ENCODE measurements at regions not wholly inside any gene's neighbourhood (a gene's known extent, or its start where the extent isn't known, plus 50 kb on each side); places are given as distances from the start of the nearest gene placed in this dataset.
"Not testable (repeated sequence)": the region's sequence is repeated elsewhere in the genome, so short reads cannot be mapped to it uniquely, and the experiment has no call there.

DNA sequence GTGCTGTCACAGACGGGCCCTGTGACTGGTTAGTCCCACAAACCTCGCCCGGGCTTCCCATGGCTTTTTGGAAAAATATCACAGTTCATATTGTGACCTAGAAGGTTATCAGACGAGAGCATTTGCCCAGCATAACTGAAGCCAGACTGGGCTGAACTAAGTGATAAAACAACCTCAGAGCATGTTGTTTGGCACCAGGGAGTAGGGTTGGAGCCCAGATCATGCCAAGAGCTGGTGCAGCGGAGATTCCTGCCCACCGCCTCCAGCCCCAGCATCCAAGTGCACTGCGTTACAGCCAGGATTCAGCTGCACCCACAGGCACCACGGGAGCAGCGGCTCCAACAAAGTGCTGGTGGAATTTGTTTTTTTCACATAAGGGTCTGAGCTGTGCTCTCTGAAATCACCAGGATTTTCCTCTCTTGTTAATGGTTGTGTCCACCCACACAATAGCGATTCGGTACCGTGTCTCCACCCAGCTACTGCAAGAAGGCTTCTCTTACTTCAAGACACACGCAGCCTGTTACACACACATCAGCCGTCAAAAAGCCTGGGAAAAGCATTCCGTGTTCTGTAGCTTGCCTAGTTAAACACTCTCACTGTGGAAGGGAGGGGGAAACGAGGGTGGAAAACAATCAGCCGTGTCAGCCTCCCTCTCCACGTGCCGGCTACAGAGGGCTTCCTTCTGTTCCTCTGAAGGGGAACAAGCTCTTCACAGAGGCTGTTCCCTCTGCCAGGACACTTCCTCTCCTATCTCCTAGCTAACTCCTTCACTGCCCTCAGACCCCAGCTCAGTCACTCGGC lies 273.8 kb downstream of the C16orf95 start:
- no peak for DNase-seq

DNA sequence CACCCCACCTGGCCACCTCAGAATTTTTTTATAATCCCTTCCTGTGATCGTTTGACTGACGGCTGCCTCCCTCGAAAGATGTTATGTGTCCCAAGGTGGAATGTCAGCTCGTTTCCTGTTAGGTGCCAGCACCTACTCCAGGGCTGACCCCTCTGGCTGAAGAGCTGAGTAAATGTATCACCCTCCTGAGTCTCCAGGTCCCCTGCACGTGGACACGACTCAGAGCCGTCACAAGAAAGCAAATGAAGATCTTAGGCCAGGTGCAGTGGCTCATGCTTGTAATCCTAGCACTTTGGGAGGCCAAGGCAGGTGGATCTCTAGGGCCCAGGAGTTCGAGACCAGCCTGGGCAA lies 273.2 kb downstream of the C16orf95 start:
- no peak for DNase-seq

DNA sequence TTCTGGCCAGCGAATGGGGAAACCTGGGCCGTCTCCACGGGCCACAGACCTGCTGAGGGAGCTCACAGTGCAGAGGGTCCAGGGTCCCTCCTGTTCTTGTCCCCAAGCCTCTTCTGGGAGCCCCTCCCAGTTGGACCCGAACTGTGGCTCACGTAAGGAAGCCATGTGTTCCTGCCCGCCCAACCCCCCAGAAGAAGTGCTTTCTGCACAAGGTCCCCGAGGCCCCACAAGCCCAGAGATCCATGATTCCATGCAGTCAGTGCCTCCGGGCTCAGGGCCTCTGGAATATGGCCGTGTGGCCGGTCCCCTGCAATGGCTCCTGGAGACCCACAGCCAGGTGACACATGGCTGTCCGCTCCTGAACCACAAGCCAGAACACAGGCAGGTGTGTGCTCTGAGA lies 272.4 kb downstream of the C16orf95 start:
- DNase-seq, result no peak

DNA sequence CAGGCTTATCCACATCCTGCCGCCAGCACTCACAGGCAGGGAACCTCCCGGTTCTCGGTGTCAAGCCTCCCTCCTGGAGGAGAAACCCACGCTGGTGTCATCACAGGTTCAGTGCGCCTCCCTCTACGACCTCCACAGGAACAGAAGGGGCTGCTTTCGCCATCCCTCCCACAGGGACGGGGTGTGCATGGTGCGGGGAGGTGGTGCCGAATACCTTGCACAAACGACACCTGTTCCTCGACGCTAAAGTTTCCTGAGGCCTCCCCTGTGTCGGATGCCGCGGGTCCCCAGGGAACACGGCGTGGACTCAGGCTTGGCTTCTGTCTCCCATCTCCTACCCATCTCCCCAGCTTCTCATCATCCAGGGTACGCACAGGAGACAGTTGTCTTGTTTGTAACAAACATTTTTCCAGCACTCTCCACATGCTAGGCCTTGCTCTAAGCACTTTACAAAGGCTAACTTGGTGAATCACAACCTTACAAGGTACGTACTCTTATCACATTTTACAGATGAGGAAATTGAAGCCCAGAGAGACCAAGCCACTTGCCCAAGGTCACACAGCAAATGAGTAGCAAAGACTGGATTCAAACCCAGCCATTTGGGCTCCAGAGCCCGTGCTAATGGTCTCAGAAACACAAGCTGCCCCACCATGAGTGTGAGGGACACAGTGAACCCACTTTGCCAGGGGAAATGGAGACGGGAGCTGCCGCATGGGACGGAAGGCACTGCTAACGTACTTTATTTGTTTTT lies 271.6 kb downstream of the C16orf95 start:
- DNase-seq, result no peak

DNA sequence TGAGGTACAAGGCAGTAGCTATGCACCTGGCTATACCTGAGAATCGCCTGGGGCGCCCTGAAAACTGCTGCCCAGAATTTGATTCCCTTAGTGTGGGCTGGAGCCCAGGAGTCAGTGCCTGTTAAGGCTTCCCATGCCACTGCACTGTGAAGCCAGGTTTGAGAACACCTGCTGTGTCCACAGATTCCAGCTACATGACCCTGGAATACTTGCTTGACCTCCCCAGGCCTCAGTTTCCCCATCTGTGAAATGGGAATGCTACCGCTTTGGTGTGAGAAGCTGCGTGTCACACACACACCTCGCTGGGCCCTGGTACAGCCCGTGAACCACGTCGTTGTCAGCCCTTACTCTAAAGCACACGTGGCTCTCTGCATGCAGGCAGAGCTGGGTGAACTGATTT lies 271.0 kb downstream of the C16orf95 start:
- no peak for DNase-seq

DNA sequence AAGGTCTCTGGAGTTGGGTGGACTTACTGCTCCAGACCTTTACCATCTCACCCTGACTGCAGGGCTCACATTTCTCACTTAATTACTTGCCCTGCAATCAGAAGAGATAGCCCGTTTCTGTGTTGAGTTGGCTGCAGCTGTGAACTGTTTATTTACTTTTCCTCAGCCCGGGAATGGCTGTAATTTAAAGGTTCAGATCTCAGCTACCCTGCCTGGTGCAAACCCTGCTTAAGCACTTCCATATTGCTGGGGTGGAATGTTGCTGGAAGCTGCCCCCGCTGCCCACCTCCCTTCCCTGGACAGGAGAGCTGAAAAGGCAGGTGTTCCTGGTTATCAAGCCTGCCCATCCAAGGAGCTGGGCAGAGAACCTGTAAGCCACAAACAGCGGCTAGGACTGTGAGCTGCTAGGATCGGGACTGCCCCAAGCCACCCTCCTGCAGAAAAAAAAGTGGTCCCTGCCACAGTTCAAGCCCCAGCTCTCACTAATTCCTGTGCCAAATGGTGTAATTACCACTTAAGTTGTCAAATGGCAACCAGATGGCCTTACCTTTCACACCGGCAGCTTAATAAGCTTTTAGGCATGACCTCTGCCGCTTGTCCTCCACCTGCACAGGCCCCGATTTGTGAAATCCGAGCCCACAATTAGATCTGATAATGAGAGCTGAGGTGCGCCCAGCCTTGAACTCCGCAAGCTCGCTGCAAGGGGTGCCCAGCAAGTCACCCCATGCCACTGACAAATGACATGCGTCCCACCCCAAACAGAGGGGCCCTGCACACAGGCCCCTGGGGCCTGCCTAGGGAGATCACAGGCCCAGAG lies 269.8 kb downstream of the C16orf95 start:
- DNase-seq, result peak; percentile 70

DNA sequence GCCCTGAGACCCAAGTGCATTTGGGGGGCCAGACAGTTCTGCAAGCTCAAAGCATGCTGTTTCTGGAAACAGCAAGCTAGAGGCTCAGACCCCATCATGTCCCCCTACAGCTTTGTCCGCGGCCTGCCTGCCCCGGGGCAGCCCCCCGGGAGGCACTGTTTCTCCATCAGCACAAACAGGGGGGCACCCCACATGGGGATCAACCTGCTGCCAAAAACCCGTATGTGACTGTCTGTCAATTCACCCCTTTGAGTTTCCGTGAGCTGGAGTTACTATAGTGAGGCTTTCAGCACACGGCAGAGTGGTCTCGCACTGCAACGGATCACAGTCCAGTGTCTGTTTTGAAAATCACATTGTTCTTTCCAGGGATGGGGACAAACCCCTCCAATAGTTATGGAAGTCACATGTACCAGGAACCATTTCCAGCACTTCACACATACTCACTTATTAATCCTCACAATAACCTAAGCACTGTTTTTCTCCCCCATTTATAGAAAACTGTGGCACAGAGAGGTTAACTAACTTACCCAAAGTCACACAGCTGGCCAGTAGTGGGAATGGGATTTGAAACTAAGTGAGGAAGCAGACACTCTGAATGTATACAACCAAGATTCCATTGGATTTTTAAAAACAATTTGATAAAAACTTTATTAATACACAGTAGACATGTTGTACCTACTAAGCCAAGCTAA lies 269.0 kb downstream of the C16orf95 start:
- DNase-seq, result no peak

DNA sequence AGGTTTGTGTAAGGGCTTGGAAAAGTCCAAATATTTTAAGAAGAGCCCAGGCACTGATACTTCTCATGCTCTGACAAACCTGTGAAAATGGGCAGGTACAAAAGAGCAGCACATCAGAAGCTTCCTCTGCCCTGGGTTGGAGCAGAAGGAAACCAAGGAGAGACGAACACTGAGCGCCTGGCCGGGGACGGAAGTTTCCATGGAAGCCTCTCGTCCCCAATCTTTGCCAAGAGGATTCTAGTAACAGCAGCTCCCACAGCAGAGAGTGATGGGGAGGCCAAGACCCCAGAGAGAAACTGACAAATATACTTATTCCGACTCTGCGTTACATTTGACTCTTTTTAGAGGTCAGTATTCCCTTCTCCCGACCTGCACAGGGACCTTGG lies 268.5 kb downstream of the C16orf95 start:
- no peak for DNase-seq

DNA sequence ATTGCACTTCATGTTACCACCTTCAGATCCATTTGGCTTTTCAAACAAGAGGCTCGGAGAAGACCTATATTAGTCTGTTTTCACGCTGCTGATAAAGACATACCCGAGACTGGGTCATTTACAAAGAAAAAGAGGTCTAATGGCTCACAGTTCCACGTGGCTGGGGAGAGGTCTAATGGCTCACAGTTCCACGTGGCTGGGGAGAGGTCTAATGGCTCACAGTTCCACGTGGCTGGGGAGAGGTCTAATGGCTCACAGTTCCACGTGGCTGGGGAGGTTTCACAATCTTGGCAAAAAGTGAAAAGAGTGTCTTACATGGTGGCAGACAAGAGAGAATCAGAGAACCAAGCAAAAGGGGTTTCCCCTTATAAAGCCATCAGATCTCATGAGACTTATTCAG lies 268.0 kb downstream of the C16orf95 start:
- DNase-seq, result not testable (repeated sequence)

DNA sequence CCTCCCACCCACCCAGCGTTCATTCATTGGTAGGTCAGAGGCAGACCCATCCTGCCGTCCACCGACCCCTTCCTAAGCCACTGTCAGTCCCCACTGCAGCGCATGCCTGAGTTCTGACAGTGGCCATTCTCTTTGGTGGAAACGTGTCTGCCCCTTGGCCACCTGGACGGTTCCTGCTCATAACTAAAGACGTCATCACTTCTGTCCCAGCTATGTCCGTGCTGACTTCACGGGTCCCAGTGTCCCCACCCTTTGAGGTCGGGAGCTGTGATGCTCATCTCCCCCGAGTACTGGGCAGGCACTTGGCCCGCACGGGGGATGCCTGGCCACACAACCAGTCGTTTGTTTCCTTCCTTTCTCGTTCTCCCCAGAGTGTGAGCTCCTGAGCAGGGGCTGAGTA lies 267.1 kb downstream of the C16orf95 start:
- no peak for DNase-seq

DNA sequence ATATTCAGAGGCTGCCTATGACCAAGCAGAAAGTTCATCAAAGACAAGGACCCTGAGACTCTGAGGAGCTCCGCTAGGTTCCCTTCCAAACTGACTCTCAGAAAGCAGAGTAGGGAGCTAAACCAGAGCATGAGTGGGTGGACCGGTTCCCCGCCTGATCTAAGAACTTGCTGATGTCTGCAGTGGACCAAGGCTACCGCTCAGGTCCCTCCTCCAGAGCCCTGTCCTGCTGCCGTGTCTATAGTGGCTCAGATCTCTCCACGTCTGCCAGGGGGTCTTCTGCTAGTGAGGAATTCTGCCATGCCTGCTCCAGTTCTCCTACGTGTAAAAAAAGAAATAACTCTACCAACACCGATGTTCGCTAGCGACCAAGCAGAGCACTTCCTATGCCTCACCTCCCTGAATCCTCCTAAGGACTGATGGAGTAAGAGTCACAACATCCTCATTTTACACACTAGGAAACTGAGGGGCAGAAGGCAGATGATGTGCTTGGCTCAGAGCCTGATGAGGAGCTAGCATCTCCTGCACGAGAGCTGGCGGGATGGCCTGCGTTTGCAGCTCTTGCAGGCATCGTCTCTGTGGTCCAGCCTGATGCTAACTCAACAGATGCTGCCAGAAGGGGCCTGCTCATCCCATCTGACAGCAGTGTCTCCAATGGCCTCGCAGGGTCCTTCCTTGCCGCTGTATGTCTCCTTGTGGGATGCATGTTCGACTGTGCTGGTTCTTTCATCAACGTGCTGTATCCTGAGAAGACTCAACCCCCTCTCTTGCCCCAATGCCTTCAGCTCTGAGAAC lies 265.5 kb downstream of the C16orf95 start:
- DNase-seq, result no peak

DNA sequence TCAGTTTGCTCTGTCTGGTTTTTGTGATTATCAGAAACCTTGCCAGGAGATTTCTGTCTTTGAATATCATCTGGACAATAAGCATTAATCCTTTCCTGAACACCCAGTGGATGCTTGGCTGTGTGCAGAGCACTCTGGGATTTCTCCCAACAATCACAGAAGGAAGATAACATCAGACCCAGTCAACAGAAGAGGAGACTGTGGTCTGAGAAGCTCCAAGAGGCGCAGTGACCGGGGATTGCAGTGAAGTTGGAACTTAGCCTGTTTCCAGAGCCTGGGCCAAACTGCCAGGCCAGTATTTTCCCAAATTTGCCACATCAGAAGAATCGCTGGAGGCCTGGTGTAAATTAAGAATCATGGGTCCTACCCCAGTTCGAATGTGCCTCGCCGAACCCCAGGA lies 264.7 kb downstream of the C16orf95 start:
- DNase-seq, result no peak

DNA sequence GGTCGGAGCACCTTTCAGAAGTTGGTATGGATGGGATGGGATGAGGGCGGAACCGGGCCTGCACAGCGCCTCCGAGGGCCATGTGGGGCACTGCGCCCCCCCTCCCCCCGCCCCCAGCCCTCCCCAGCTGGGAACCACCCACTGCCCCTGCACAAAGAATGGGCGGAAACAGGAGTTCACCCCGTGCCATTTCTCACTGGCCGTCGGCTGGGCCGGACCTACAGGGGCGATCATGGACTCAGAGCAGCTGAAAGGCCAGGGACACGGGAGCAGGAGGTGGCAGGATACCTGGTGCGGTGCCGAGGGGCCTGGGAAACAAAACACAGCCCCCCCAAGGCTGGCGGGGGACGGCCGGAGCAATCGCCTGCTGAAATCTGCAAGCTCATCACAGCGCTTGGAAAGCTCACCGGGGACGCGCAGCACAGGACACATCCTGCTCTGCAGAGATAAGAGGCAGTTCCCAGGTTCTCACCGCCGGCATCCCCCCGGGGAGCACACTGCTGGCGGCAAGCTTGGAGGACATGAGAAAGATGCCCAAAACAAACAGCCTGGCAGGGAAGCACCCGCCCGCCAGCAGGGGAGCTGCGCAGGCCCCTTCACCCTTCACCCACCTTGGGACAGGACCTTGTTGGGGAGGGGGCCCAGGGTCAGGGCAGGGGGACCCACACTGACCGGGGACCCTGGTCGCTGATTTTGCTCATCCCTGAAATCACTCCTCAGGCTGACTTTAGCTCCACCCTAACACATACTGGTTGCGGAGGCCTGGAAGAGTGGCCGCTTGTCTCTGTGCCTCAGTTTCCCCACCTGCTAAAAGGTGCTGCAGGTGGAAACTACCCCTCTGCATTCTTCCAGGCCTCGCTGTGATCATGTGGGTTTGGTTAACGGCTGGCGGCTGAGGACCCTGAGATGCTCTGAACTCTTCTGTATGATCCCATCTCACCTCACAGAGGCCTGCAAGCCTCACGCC lies 263.9 kb downstream of the C16orf95 start:
- no peak for DNase-seq

DNA sequence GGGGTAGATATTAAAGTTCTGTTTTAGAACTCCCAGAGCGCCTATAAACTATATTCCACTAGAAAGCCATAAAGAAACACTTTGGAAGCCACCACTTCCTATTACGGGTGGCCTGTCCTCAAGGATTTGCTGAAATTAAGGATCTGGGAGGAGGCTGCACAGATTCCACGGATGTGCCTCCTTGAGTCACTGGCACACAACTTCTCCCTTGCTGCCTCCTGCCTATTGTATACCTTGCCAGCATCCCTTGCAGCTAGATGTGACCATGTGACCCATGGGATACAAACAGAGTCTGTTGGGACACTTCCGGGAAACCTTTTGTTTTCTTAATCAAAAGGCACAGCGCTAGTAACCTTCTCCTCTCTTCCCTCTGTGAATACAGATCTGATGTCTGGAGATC lies 263.0 kb downstream of the C16orf95 start:
- no peak for DNase-seq

DNA sequence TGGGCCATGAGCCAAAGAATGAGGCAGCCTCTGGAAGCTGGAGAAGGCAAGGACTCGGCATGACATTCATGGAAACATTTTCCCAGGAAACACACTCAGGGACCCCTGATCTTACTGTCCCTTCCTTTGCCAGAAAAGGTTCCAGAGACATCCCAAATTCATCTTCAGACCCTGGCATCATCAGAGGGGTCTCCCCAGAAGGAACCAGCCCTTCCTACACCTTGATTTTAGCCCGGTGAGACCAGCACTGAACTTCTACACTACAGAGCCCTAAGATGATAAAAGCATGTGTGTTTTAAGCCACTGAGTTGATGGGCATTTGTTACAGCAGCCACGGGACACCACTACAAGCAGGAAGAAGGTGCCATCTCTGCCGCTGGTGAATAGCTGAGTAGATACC lies 262.3 kb downstream of the C16orf95 start:
- no peak for DNase-seq

DNA sequence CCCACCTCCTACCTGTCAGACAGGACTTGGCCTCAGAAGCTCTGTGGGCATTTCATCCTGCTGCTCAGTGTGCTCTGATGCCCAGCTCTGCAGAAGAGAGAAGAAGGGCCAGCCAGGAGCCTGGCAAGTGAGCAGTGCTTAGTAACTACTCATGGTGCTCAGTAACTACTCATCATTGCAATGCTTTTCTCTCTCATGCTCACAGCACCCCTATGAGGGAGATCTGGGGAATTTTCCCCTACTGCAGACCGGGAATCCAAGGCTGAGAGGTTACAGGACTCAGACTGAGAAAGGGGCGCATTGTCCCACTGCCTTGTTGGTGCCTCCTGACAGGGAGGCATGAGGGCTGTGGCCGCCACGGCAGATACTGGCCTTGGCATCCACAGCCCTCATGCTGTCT lies 261.1 kb downstream of the C16orf95 start:
- DNase-seq, result no peak

DNA sequence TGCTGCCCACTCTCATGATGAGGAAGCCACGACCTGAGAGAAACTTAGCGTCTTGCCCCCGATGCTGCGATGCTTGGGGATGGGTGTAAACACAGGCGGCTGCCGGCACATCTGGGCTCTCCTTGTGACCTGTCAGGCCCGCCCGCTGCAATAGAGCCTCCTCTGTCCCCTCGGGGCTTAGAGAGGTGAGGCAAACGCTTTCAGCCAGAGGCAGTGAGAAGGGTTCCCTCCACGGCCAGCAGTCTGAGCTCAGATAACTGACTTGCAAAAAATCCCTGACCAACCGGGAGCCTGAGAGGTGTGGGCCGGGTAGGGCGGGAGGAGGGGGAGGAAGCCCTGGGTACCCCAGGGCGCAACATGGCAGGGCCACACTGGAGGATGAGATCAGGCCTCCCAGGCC lies 260.6 kb downstream of the C16orf95 start:
- no peak for DNase-seq

DNA sequence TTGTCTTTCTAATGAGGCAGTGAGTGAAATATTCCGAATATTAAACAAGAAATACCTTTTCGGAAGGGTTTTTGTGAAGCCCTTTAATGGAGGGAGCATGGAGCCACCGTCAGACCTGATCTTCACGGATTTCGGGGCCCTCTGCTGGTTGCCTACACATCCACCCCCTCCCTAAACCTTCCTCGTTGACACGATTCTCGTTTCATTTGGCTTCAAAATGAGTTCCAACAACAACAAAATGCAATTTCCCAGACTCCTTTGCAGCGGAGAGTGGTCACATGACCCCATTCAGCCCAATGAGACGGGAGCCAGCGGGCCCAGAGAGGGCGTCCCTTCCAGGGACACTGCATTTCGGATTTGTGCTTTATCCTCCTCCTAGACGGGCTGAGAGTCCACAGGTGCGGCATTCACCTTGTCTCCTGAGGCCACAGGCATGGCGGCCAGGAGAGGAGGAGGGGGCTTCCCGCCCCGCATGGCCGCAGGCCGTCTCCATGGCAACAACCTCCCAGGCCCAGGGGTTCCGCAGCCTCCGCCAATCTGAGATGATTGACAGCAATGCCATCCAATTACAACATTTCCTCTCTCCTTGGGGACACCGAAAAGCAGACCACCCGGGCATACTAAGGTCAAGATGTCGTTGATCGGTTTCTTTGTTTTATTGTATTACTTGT lies 259.8 kb downstream of the C16orf95 start:
- no peak for DNase-seq

DNA sequence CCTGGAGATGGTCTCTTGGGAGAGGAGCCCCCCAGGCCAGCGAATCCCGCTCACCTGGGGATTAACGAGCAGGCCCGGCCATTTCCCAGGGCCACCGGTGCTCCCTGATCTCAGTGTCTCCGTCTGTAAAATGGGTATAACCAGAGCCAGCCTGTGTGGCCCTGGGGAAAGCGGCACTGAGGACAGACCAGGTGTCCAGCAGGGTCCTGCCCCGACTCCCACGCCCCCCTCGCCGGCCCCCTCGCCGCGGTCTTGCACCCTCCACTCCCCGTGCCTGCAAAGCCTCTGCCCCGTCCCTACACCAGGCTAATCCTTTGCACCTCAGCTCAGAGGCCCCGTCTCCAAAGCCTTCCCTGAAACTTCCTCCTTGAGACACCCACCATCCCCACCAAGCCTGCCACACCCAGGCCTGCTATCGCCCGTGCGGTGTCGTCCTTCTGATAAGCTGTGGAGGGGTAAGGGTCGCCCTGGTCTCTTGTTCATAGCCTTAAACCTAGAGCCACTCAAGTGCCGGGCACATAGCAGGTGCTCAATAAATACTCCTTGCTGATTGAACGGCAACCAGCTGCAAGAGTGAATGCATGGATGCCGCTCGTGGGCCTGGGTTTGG lies 259.1 kb downstream of the C16orf95 start:
- DNase-seq, result no peak

DNA sequence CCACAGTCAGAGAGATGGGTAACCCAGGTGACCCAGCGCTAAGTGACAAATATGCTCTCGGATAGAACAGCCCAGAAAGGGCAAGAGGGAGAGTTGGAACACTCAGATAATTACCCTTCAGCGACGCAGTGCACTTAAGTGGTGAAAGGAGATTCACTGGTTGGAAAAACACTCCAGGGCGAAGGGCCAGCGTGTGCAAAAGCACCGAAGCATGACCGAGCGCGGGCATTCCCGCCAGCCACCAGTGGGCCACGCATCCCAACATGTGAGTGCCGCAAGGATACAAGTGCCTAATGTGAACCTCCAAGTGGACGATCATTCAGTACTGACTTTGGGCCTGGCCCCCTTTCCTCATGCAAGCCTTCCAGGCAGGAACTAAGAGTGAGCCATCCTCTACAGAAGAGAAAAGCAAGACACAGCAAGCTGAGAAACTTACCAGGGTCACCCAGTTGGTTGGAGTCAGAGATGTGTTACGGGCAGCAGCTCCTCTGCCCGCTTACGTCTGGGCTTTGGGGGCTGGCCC lies 258.4 kb downstream of the C16orf95 start:
- DNase-seq, result no peak

Measured in NCI-H1105 (cell line).